ENCODE measurements at regions not wholly inside any gene's neighbourhood (a gene's known extent, or its start where the extent isn't known, plus 50 kb on each side); places are given as distances from the start of the nearest gene placed in this dataset.

DNA sequence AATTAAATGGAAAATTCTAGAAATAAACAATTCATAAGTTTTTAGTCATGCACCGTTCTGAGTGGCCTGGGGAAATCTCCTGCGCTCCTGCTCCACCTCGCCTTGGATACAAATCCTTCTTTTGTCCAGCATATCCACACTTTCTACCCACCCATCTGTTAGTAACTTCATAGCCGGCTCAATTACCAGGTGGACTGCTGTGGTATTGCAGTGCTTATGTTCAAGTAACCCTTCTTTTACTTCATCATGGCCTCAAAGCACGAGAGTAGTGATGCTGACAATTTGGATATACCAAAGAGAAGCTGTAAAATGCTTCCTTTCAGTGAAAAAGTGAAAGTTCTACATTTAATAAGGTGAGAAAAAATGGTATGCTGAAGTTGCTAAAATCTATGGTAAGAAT, 142.3 kb upstream of the CHL1 start:
- Mint-ChIP-seq H3K27ac (no peak overlapping the region), H3K9me3 (peaks cover 6% of the 10 kb centered on the region), H3K27me3 (ENCODE audit: insufficient read depth) (no peaks in the 10 kb centered on the region), H3K36me3 (ENCODE audit: low read depth) (no peaks in the 10 kb centered on the region), H3K4me3 (no peak overlapping the region), H3K4me1 (no peaks in the 10 kb centered on the region)
- H3K4me1 ChIP-seq (ENCODE audit: control insufficient read depth, insufficient read depth, low read length) = no peaks in the 10 kb centered on the region
- no peaks in the 10 kb centered on the region for H3K27me3 ChIP-seq (ENCODE audit: control insufficient read depth, insufficient read depth, low read length, poor library complexity, severe bottlenecking)
- H3K9ac ChIP-seq (ENCODE audit: extremely low read depth, low read length, poor library complexity, severe bottlenecking) = no peak overlapping the region
- no peak for DNase-seq
- 75 to 83% methylated on average over 3 to 5 of the region's 5 CpGs for WGBS, 2 experiments (ENCODE audit: insufficient coverage in 1 of 2, insufficient read length in 1 of 2)
- H3K4me3 ChIP-seq (ENCODE audit: low read length) = no peak overlapping the region
- peak; percentile 48 for TF ChIP-seq CTCF (conservative IDR thresholded peaks at IDR 0.05)
- no peak overlapping the region for H3K27ac ChIP-seq (ENCODE audit: low read depth, low read length)
- H3K9me3 ChIP-seq (ENCODE audit: control insufficient read depth, low read length) = peaks cover 51% of the 10 kb centered on the region
- H3K36me3 ChIP-seq (ENCODE audit: control insufficient read depth, insufficient read depth, low read length) = no peaks in the 10 kb centered on the region

GRCh38 chr3:56672-57071, 139.9 kb upstream of the CHL1 start:
- Histone ChIP-seq H3K27ac (ENCODE audit: low read depth, low read length) (no peak overlapping the region), H3K9ac (ENCODE audit: extremely low read depth, low read length, poor library complexity, severe bottlenecking) (no peak overlapping the region), H3K36me3 (ENCODE audit: control insufficient read depth, insufficient read depth, low read length) (no peaks in the 10 kb centered on the region), H3K4me1 (ENCODE audit: control insufficient read depth, insufficient read depth, low read length) (no peaks in the 10 kb centered on the region), H3K27me3 (ENCODE audit: control insufficient read depth, insufficient read depth, low read length, poor library complexity, severe bottlenecking) (no peaks in the 10 kb centered on the region), H3K4me3 (ENCODE audit: low read length) (no peak overlapping the region), H3K9me3 (ENCODE audit: control insufficient read depth, low read length) (peaks cover 58% of the 10 kb centered on the region)
- no peak for TF ChIP-seq CTCF (conservative IDR thresholded peaks at IDR 0.05)
- H3K9me3 Mint-ChIP-seq = no peaks in the 10 kb centered on the region
- no peaks in the 10 kb centered on the region for H3K4me1 Mint-ChIP-seq
- H3K27ac Mint-ChIP-seq = no peak overlapping the region
- DNase-seq = no peak
- WGBS, 2 experiments (ENCODE audit: insufficient coverage in 1 of 2, insufficient read length in 1 of 2) = 69 to 88% methylated on average over 3 to 4 of the region's 4 CpGs
- no peaks in the 10 kb centered on the region for H3K36me3 Mint-ChIP-seq (ENCODE audit: low read depth)
- no peak overlapping the region for H3K4me3 Mint-ChIP-seq
- peaks cover 2% of the 10 kb centered on the region for H3K27me3 Mint-ChIP-seq (ENCODE audit: insufficient read depth)

- Mint-ChIP-seq H3K4me3 (no peak overlapping the region), H3K27ac (no peak overlapping the region), H3K4me1 (peaks cover 9% of the 10 kb centered on the region), H3K36me3 (ENCODE audit: low read depth) (no peaks in the 10 kb centered on the region), H3K9me3 (no peaks in the 10 kb centered on the region), H3K27me3 (ENCODE audit: insufficient read depth) (peaks cover 2% of the 10 kb centered on the region)
- no peak overlapping the region for H3K4me3 ChIP-seq (ENCODE audit: low read length)
- H3K9ac ChIP-seq (ENCODE audit: extremely low read depth, low read length, poor library complexity, severe bottlenecking) = no peak overlapping the region
- H3K27ac ChIP-seq (ENCODE audit: low read depth, low read length) = no peak overlapping the region
- no peak for DNase-seq
- no peaks in the 10 kb centered on the region for H3K27me3 ChIP-seq (ENCODE audit: control insufficient read depth, insufficient read depth, low read length, poor library complexity, severe bottlenecking)
- H3K9me3 ChIP-seq (ENCODE audit: control insufficient read depth, low read length) = peaks cover 80% of the 10 kb centered on the region
- WGBS, 2 experiments (ENCODE audit: insufficient coverage in 1 of 2, insufficient read length in 1 of 2) = 79 to 82% methylated on average over 5 to 7 of the region's 7 CpGs
- no peaks in the 10 kb centered on the region for H3K4me1 ChIP-seq (ENCODE audit: control insufficient read depth, insufficient read depth, low read length)
- H3K36me3 ChIP-seq (ENCODE audit: control insufficient read depth, insufficient read depth, low read length) = no peaks in the 10 kb centered on the region
- no peak for TF ChIP-seq CTCF (conservative IDR thresholded peaks at IDR 0.05)
These were observed 136.7 kb upstream of the CHL1 start for GRCh38 chr3:59854-60253.

All from endodermal cell (in vitro differentiated cells).